HepG2 (cell line): ENCODE measurements at regions not wholly inside any gene's neighbourhood (a gene's known extent, or its start where the extent isn't known, plus 50 kb on each side); places are given as distances from the start of the nearest gene placed in this dataset.

Experiments used
- AHDC1 ChIP-seq: sonication (generic); formaldehyde crosslinking; IDR thresholded peaks from 2 replicates; pipeline ENCODE4 v1.5.1; 2020; ENCODE audit warnings: mild to moderate bottlenecking, missing genetic modification reagents, borderline replicate concordance
- ARNT ChIP-seq: fragments of 450-650 bp; IDR thresholded peaks from 2 replicates; pipeline ENCODE4 v1.6.1; 2017
- CCDC6 ChIP-seq: sonication (generic); formaldehyde crosslinking; IDR thresholded peaks from 2 replicates; pipeline ENCODE4 v1.8.1; 2022; ENCODE audit warnings: mild to moderate bottlenecking, missing genetic modification reagents, moderate library complexity
- ERF ChIP-seq: IDR thresholded peaks from 2 replicates; pipeline ENCODE4 v1.6.1; 2018; ENCODE audit warnings: missing biosample characterization, missing genetic modification reagents
- HNF1B ChIP-seq: sonication (generic); formaldehyde crosslinking; IDR thresholded peaks from 2 replicates; pipeline ENCODE4 v1.5.1; 2020; ENCODE audit warnings: mild to moderate bottlenecking, moderate library complexity, missing genetic modification reagents
- ISX ChIP-seq: sonication (generic); formaldehyde crosslinking; conservative IDR thresholded peaks from 2 replicates; pipeline ENCODE4 v1.5.0; 2020; ENCODE audit warnings: missing genetic modification reagents
- KDM6A ChIP-seq: IDR thresholded peaks from 2 replicates; pipeline ENCODE4 v1.6.1; 2016; ENCODE audit warnings: low read depth
- KLF11 ChIP-seq: IDR thresholded peaks from 2 replicates; pipeline ENCODE4 v1.6.1; 2016; ENCODE audit warnings: missing compliant biosample characterization
- NAIF1 ChIP-seq: sonication (generic); formaldehyde crosslinking; IDR thresholded peaks from 2 replicates; pipeline ENCODE4 v1.5.0; 2020; ENCODE audit warnings: mild to moderate bottlenecking, missing genetic modification reagents, borderline replicate concordance
- PHF8 ChIP-seq: sonication (generic); formaldehyde crosslinking; IDR thresholded peaks from 2 replicates; pipeline ENCODE4 v1.5.0; 2020; ENCODE audit warnings: missing genetic modification reagents
- SRY ChIP-seq: sonication (generic); formaldehyde crosslinking; IDR thresholded peaks from 2 replicates; pipeline ENCODE4 v1.8.0; 2022; ENCODE audit warnings: mild to moderate bottlenecking, missing genetic modification reagents
- ZFP36L1 ChIP-seq: sonication (generic); formaldehyde crosslinking; IDR thresholded peaks from 2 replicates; pipeline ENCODE4 v1.8.0; 2022; ENCODE audit warnings: mild to moderate bottlenecking, missing genetic modification reagents, moderate library complexity
- ZFP36L2 ChIP-seq: sonication (generic); formaldehyde crosslinking; IDR thresholded peaks from 2 replicates; pipeline ENCODE4 v1.4.0; 2020; ENCODE audit warnings: missing genetic modification reagents
- ZMAT3 ChIP-seq: sonication (generic); formaldehyde crosslinking; conservative IDR thresholded peaks from 2 replicates; pipeline ENCODE4 v1.7.0; 2021; ENCODE audit warnings: missing genetic modification reagents
- ZMYM2 ChIP-seq: sonication (generic); formaldehyde crosslinking; IDR thresholded peaks from 2 replicates; pipeline ENCODE4 v1.8.0; 2022; ENCODE audit warnings: mild to moderate bottlenecking, missing genetic modification reagents
- ZNF256 ChIP-seq: sonication (generic); formaldehyde crosslinking; conservative IDR thresholded peaks from 2 replicates; pipeline ENCODE4 v1.4.0; 2020; ENCODE audit warnings: missing genetic modification reagents
- TF ChIP-seq, protein P1 (sequence below): sonication (generic); formaldehyde crosslinking; IDR thresholded peaks from 2 replicates; pipeline ENCODE4 v1.4.0; 2020; ENCODE audit warnings: missing genetic modification reagents

DNA sequence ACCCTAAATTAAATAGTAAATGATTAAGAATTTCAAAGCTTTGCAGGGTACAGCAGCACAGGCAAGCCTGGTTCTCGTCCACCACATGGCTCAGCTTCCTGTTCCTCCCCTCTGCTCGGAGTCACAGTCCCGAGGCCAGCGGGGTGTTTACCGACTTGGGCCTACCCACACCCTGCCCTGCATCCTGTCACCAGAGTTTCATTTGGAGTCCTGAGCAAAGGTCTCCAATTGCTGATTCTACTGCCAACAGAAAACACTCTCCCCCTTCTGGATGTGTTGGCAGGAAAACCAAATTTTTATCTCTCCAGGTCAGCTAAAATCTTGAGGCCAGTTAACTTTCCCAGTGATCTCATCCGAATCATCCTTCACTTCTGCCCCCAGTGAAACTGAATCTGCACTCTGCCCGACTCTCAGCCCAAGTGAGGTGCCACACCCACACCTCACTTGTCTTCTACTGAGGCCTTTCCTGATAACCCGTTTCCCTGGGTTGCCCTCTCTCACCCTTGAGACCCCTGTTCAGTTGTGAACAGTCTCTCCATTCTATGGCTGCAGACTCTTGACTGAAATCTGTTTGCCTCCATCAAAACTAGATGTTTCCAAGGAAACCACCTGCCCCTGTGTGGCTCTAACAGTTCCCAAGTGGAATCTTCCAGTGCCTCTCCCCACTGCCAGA is 71.2 kb downstream of the VCPKMT start (continued):
- TF ChIP-seq PHF8 (peak; percentile 46; the same call in 1 of the 2 replicates), ZFP36L1 (no peak), ZNF256 (CRISPR knock-in tag) (no peak), CCDC6 (CRISPR knock-in tag) (peak; percentile 50), ZMYM2 (CRISPR knock-in tag) (peak; percentile 51; the same call in 1 of the 2 replicates), SRY (CRISPR knock-in tag) (peak; percentile 79; the same call in 1 of the 2 replicates), KLF11 (CRISPR knock-in tag) (peak; percentile 87; the same call in 1 of the 2 replicates), ISX (CRISPR knock-in tag) (0 out of 2 replicates have a peak, but pooled peaks have one; percentile 28), ARNT (no peak), NAIF1 (CRISPR knock-in tag) (no peak), HNF1B (CRISPR knock-in tag) (peak; percentile 78; the same call in 1 of the 2 replicates), KDM6A (CRISPR knock-in tag) (0 out of 2 replicates have a peak, but pooled peaks have one; percentile 30), ERF (CRISPR knock-in tag) (peak; percentile 88; the same call in 1 of the 2 replicates), AHDC1 (CRISPR knock-in tag) (peak; percentile 66; the same call in 1 of the 2 replicates), ZMAT3 (CRISPR knock-in tag) (no peak), ZFP36L2 (CRISPR knock-in tag) (no peak)
- TF ChIP-seq, protein P1, sequence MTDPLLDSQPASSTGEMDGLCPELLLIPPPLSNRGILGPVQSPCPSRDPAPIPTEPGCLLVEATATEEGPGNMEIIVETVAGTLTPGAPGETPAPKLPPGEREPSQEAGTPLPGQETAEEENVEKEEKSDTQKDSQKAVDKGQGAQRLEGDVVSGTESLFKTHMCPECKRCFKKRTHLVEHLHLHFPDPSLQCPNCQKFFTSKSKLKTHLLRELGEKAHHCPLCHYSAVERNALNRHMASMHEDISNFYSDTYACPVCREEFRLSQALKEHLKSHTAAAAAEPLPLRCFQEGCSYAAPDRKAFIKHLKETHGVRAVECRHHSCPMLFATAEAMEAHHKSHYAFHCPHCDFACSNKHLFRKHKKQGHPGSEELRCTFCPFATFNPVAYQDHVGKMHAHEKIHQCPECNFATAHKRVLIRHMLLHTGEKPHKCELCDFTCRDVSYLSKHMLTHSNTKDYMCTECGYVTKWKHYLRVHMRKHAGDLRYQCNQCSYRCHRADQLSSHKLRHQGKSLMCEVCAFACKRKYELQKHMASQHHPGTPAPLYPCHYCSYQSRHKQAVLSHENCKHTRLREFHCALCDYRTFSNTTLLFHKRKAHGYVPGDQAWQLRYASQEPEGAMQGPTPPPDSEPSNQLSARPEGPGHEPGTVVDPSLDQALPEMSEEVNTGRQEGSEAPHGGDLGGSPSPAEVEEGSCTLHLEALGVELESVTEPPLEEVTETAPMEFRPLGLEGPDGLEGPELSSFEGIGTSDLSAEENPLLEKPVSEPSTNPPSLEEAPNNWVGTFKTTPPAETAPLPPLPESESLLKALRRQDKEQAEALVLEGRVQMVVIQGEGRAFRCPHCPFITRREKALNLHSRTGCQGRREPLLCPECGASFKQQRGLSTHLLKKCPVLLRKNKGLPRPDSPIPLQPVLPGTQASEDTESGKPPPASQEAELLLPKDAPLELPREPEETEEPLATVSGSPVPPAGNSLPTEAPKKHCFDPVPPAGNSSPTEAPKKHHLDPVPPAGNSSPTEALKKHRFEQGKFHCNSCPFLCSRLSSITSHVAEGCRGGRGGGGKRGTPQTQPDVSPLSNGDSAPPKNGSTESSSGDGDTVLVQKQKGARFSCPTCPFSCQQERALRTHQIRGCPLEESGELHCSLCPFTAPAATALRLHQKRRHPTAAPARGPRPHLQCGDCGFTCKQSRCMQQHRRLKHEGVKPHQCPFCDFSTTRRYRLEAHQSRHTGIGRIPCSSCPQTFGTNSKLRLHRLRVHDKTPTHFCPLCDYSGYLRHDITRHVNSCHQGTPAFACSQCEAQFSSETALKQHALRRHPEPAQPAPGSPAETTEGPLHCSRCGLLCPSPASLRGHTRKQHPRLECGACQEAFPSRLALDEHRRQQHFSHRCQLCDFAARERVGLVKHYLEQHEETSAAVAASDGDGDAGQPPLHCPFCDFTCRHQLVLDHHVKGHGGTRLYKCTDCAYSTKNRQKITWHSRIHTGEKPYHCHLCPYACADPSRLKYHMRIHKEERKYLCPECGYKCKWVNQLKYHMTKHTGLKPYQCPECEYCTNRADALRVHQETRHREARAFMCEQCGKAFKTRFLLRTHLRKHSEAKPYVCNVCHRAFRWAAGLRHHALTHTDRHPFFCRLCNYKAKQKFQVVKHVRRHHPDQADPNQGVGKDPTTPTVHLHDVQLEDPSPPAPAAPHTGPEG (CRISPR knock-in tag): 0 out of 2 replicates have a peak, but pooled peaks have one; percentile 65
